GM19455 (cell line): ENCODE measurements at regions not wholly inside any gene's neighbourhood (a gene's known extent, or its start where the extent isn't known, plus 50 kb on each side); places are given as distances from the start of the nearest gene placed in this dataset.

Experiments used
- ATAC-seq: cut with Tn5 transposase; IDR thresholded peaks from one replicate; pipeline ENCODE4 v1.9.1; 2021; ENCODE audit not compliant: unreplicated experiment

GRCh38 chr2:14123436-14124103 lies 508.9 kb upstream of the LRATD1 start:
- no peak for ATAC-seq

DNA sequence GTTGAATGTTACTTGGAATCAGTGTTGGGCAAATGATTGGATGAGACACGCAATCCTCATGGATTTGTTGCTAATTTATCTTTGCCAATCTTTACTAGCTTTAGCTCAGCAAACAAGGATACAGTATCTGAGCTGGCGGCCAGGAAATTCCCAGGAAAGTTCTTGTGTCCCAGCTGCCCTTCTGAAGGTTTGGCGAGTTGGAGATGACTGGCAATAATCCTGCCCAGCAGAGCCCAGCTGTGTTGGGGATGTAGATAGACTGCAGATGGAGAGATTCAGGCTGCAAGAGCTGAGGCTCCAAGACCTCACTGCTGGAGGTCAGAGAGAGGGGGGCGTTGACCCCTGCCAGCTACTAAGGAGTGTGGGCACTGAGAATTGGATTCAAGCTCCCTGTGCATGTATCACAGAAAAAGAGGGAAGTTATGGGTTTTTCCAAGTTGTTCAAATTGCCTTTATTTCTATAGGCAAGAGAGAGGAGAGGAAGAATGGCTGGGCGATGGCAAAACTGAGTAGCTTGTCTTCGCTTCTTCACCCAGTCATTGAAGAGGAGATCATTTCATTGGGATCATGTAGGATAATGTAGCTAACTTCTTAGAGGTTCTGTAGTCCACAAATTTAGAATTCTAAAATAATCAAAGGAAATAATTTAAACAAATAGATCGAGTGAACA lies 506.8 kb upstream of the LRATD1 start:
- no peak for ATAC-seq

DNA sequence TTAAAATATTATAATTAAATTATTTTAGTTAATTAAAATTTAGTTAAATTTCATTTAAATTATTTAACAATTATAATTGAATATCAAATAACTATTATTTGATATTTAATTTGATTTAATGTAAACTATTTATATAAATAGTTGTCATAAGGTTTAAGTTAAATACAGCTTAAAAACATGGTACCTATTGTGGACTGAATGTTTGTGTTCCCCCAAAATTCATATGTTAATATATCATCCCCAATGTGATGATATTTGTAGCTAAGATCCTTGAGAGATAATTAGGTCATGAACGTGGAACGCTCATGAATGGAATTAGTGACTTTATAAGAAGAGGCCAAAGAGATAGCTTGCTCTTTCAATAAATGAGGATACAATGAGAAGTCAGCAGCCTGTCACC lies 505.7 kb upstream of the LRATD1 start:
- ATAC-seq, result no peak

GRCh38 chr2:14127765-14128164 lies 504.8 kb upstream of the LRATD1 start:
- ATAC-seq, result no peak

DNA sequence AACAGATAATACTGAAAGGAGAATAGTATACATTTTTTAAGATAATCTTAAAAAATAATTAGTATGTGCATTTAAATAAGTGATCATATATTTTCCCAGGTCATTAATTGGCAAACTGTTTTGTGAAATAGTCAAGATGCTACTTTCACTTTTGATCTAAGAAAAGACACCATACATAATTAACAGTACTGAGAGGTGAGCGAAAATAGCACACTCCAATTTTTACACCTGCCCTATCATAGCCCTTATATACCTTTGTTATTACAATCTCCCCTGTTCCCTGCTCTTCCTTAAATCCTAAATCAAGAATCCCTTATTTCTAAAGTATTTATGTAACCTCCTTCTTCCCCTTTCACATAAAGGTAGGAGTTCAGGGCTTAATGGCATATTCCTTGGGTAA lies 500.1 kb upstream of the LRATD1 start:
- ATAC-seq, result no peak

GRCh38 chr2:14134771-14135170 lies 497.7 kb upstream of the LRATD1 start:
- no peak for ATAC-seq

DNA sequence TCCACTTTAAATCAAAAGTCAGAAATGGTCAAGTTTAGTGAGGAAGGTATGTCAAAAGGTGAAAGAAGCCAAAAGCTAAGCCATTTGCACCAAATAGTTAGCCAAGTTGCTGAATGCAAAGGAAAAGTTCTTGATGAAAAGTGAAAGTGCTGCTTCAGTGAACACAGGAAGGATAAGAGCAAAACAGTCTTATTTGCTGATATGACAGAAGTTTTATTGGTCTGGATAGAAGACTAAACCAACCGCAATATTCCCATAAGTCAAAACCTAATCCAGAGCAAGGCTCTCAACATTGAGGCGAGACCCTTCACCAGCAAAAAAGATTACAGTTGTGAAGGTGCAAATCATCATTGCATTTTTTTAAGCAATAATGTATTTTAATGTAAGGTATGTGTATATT lies 496.5 kb upstream of the LRATD1 start:
- ATAC-seq, result no peak

DNA sequence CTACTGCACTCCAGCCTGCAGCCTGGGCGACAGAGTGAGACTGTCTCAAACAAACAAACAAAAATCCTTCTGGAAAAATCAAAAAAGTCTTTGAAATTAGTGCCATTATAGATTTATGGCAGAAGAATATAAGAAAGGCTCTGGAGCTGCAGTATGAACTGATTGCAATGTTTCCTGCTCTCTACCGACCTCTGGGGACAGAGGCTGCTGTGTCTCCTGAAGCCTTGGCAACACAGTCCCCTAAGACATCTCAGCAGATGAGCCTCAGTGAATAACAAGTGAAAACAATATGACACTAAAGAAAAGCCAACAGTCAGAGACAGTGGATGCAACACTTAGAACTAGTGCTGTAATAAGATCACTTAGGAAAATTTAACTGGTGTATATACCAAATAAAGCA lies 494.9 kb upstream of the LRATD1 start:
- no peak for ATAC-seq

DNA sequence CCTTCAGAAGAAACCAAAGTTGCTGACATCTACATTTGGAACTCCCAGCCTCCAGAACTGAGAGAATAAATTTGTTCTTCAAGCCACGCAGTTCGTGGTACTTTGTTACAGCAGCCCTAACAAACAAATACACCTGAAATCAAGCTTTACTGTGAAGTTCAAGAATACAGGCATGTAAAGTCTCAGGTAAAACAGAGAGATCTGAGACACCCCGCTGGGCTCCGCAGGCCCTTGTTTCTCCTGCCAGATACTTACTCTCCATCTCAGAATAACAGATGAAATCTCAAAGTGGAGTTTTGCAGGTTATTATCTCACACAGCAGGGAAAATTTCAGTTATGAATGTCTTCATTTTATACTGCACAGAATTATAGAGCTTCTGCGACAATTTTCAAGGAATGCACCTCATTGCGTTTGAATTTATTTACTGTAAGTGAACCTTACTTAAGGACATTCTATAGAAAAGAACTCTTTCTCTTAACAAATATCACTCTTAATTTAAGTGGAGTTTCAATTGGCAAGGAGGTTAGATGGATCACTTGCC lies 492.4 kb upstream of the LRATD1 start:
- ATAC-seq, result no peak

- ATAC-seq, result no peak
These were observed 489.1 kb upstream of the LRATD1 start for GRCh38 chr2:14143435-14143834.

- ATAC-seq, result no peak
These were observed 484.3 kb upstream of the LRATD1 start for GRCh38 chr2:14148216-14148615.

- no peak for ATAC-seq
These were observed 474.7 kb upstream of the LRATD1 start for GRCh38 chr2:14157816-14158215.

DNA sequence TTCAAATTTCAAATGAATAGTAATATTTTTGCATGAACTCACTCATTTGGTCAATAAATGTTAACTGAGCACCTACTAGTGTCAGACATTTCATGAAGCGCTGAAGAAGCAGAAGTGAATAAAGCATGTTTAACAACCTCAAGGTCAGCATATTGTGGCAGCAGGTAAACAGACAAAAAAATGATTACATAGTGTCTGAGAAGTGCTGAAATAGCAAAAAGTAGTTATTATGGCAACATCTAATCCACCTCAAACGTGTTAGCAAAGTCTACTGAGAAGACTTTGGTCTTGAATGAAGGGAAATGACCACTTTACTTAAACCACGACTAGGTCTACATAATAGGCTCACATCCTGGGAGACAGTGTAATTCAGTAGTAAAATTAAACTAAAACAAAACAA lies 452.2 kb upstream of the LRATD1 start:
- ATAC-seq, result no peak

GRCh38 chr2:14182227-14182946 lies 450.1 kb upstream of the LRATD1 start:
- no peak for ATAC-seq

- no peak for ATAC-seq
These were observed 446.6 kb upstream of the LRATD1 start for GRCh38 chr2:14185906-14186305.

GRCh38 chr2:14188446-14188845 lies 444.1 kb upstream of the LRATD1 start:
- no peak for ATAC-seq

GRCh38 chr2:14189929-14190328 lies 442.6 kb upstream of the LRATD1 start:
- no peak for ATAC-seq

- ATAC-seq, result no peak
These were observed 438.3 kb upstream of the LRATD1 start for GRCh38 chr2:14194233-14194632.

DNA sequence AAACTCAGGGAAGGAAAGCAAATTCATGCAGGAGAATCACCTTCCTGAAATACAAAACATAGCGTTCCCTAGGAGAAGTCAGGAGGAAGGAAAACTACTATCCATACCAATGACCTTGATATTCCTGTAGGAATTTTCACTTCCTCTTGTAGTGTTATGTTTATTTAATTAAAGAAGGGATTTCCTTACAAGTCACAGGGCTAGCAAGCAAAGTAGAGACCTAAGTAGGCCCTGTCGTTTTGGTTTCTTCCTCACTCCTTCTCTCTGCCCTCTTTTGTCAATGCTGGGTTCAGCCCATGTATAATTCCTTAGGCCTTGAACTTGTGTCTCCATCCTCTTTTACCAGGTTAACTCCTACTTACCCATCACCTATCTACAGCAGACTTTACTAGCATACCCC lies 435.2 kb upstream of the LRATD1 start:
- no peak for ATAC-seq

DNA sequence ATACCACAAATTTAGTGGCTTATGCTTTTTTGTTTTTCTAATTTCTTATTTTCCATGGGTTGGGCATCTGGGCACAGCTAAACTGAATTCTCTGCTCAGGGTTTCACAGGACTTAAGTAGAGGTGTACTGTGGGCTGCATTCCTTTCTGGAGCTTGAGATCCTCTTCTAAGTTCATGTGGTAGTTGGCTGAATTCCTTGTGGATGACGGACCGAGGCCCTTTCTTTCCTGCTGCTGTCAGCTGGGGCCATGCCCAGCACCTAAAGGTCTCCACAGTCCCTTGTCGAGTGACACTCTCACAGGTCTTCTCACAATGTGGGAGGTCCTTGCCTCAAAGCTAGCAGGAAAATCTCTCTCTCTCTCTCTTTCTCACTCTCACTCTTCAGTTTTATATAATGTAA lies 433.5 kb upstream of the LRATD1 start:
- no peak for ATAC-seq

GRCh38 chr2:14219306-14219705 lies 413.2 kb upstream of the LRATD1 start:
- no peak for ATAC-seq

DNA sequence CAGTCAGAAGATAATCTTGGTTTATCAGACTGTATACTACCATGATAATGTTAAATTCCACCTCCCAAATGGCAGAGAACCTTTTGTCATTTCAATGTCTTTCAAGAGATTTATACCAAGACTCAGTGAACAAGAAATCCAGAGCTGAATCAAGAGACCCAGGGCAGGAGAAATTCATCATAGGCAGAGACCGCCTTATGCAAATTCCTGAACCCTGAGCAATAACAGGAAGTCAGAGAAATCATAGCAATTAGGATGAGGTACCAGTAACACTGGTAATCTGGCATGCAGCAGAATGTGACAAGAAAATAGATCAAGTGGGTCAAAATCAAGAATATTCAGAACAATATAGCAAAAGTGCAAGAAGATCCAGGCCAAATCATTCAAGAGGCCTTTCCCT lies 412.4 kb upstream of the LRATD1 start:
- ATAC-seq, result no peak
